RWPE2 (cell line): ENCODE measurements at regions not wholly inside any gene's neighbourhood (a gene's known extent, or its start where the extent isn't known, plus 50 kb on each side); places are given as distances from the start of the nearest gene placed in this dataset.

Experiments
- ATAC-seq: fragments of 200-7000 bp; cut with Tn5 transposase; 3 replicates; pipeline ENCODE4 v1.9.1; 2021; ENCODE audit warnings: low read depth
- DNase-seq: peaks from one replicate; pipeline ENCODE4 v3.0.0-alpha.2; 2020; ENCODE audit warnings: low spot score
- H3K27ac ChIP-seq: fragments of 450-650 bp; 2 replicates; pipeline ENCODE4 v1.5.1; 2017; ENCODE audit warnings: mild to moderate bottlenecking; ENCODE audit not compliant: poor library complexity, severe bottlenecking
- H3K27me3 ChIP-seq: fragments of 250-450 bp; sonication (Bioruptor Pico); 2 replicates; pipeline ENCODE4 v1.5.1; 2021; ENCODE audit warnings: mild to moderate bottlenecking, moderate library complexity; ENCODE audit not compliant: insufficient read depth, poor library complexity, severe bottlenecking
- H3K36me3 ChIP-seq: fragments of 250-450 bp; sonication (Bioruptor Pico); 2 replicates; pipeline ENCODE4 v1.5.1; 2020; ENCODE audit warnings: low read depth, mild to moderate bottlenecking, moderate library complexity
- H3K4me1 ChIP-seq: fragments of 250-450 bp; sonication (Bioruptor Pico); 2 replicates; pipeline ENCODE4 v1.5.1; 2021; ENCODE audit warnings: mild to moderate bottlenecking, moderate library complexity; ENCODE audit not compliant: insufficient read depth, poor library complexity, severe bottlenecking
- H3K4me3 ChIP-seq: fragments of 250-450 bp; sonication (Bioruptor Pico); 2 replicates; pipeline ENCODE4 v1.5.1; 2021; ENCODE audit warnings: mild to moderate bottlenecking, moderate library complexity; ENCODE audit not compliant: severe bottlenecking
- H3K9me3 ChIP-seq: fragments of 250-450 bp; sonication (Bioruptor Pico); 2 replicates; pipeline ENCODE4 v1.5.1; 2021; ENCODE audit warnings: mild to moderate bottlenecking, moderate library complexity; ENCODE audit not compliant: severe bottlenecking
- CTCF ChIP-seq: fragments of 450-650 bp; IDR thresholded peaks from one replicate; pipeline ENCODE4 v1.5.1; 2017; ENCODE audit warnings: mild to moderate bottlenecking, moderate library complexity; ENCODE audit not compliant: poor library complexity, severe bottlenecking

GRCh38 chr11:37613031-37613430 is 1015.0 kb upstream of the RAG2 start:
- no peak for ATAC-seq
- Histone ChIP-seq H3K4me1 (no peaks in the 10 kb centered on the region), H3K27me3 (no peaks in the 10 kb centered on the region), H3K36me3 (no peaks in the 10 kb centered on the region), H3K9me3 (no peaks in the 10 kb centered on the region), H3K27ac (no peak overlapping the region), H3K4me3 (no peak overlapping the region)
- no peak for DNase-seq
- no peak for TF ChIP-seq CTCF

- no peaks in the 10 kb centered on the region for H3K36me3 ChIP-seq
- no peak overlapping the region for H3K4me3 ChIP-seq
- no peak for DNase-seq
- ATAC-seq = no peak
- H3K27me3 ChIP-seq = no peaks in the 10 kb centered on the region
- H3K4me1 ChIP-seq = no peaks in the 10 kb centered on the region
- H3K27ac ChIP-seq = no peak overlapping the region
- no peak for TF ChIP-seq CTCF
- no peaks in the 10 kb centered on the region for H3K9me3 ChIP-seq
These were observed 1014.1 kb upstream of the RAG2 start for GRCh38 chr11:37612146-37612545.

GRCh38 chr11:37605229-37605628 is 1007.2 kb upstream of the RAG2 start:
- DNase-seq (no peak), ATAC-seq (no peak)
- Histone ChIP-seq H3K27ac (no peak overlapping the region), H3K36me3 (no peaks in the 10 kb centered on the region), H3K27me3 (no peaks in the 10 kb centered on the region), H3K9me3 (peaks cover 3% of the 10 kb centered on the region), H3K4me1 (no peaks in the 10 kb centered on the region), H3K4me3 (no peak overlapping the region)
- no peak for TF ChIP-seq CTCF

- Histone ChIP-seq H3K36me3 (no peaks in the 10 kb centered on the region), H3K4me1 (no peaks in the 10 kb centered on the region), H3K27ac (no peak overlapping the region), H3K4me3 (no peak overlapping the region), H3K9me3 (peaks cover 3% of the 10 kb centered on the region), H3K27me3 (no peaks in the 10 kb centered on the region)
- DNase-seq (no peak), ATAC-seq (no peak)
- TF ChIP-seq CTCF = no peak
These were observed 1000.3 kb upstream of the RAG2 start for GRCh38 chr11:37598381-37598780.

- ATAC-seq = no peak
- Histone ChIP-seq H3K4me1 (no peaks in the 10 kb centered on the region), H3K9me3 (peaks cover 3% of the 10 kb centered on the region), H3K4me3 (no peak overlapping the region), H3K27ac (no peak overlapping the region), H3K27me3 (no peaks in the 10 kb centered on the region), H3K36me3 (no peaks in the 10 kb centered on the region)
- TF ChIP-seq CTCF = no peak
- no peak for DNase-seq
These were observed 999.7 kb upstream of the RAG2 start for GRCh38 chr11:37597776-37598175.
